Kasumi-1 (cell line): ENCODE measurements at regions not wholly inside any gene's neighbourhood (a gene's known extent, or its start where the extent isn't known, plus 50 kb on each side); places are given as distances from the start of the nearest gene placed in this dataset.
"Not testable (repeated sequence)": the region's sequence is repeated elsewhere in the genome, so short reads cannot be mapped to it uniquely, and the experiment has no call there.

ENCODE experiments used
- DNase-seq, 2 experiments: peaks; one replicate each; lab custom pipeline; 2025; lab: John Stamatoyannopoulos, UW

DNA sequence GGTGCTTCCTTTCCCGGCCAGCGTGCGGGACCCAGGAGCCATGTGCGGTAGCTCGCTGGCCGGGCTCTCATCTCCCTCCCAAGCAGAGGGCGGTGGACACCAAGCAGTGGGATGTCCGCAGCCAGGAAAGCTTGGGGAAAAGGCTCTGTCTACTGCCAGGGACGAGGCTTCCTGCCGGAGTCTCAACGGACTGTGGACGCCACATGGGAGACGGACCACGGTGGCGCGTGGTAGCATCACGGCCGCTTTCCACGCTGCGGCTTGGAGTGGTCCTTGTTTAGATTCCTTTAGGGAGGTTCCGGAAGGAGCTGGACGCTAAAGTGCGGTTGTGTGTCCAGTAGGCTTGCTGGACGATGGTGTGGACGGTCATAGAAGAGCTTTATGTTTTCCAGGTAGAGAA, 89.5 kb upstream of the MXRA5 start:
- not testable (repeated sequence) for DNase-seq

- no peak for DNase-seq
These were observed 88.6 kb upstream of the MXRA5 start for GRCh38 chrX:3435057-3435456.

DNA sequence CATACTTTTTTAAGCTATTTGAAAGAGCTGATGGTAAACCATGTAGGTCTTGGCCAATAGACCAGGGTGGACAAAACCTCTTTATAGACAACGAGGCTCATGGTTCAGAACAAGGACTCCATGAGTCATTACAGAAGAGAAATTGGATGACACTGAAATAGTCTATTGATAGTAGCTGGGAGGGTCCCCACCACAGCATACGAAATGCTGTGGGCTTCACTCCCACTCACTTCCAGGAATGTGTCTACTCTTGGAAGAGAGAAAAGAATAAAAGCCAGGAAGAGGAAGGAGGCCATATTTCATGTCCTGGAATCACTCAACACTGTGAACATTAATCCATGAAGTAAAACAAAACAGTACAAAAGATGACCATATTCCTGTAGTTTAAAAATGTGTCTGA, 82.3 kb upstream of the MXRA5 start:
- DNase-seq: no peak

DNA sequence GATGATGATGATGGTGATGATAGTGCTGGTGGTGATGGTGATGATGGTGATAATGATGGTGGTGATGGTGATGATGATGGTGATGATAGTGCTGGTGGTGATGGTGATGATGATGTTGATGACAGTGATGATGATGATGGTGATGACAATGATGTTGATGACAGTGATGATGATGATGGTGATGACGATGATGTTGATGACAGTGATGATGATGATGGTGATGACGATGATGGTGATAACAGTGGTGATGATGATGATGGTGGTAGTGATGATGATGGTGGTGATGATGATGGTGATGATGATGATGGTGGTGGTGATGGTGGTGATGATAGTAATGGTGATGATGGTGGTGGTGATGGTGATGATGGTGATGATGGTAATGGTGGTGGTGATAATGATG, 80.1 kb upstream of the MXRA5 start:
- no peak for DNase-seq

DNA sequence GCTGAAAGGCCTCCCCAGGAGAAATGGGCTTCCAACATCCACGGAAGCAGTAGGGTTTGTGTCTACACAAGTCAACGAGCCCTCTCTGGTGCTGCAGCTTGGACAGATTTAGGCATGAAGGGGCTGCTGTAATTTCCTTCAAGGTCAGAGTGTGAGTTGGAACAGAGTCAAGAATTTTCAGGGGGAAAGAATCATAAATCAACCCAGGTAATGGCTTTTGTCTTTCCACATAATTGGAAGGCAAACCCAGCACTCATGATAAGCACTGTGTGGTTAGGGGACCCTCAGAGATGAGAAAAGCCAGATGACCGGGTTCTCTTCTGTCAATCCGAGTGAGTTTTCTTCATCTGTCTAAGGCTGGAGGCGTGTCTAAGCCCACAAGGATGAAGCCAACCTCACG, 78.6 kb upstream of the MXRA5 start:
- DNase-seq: no peak

DNA sequence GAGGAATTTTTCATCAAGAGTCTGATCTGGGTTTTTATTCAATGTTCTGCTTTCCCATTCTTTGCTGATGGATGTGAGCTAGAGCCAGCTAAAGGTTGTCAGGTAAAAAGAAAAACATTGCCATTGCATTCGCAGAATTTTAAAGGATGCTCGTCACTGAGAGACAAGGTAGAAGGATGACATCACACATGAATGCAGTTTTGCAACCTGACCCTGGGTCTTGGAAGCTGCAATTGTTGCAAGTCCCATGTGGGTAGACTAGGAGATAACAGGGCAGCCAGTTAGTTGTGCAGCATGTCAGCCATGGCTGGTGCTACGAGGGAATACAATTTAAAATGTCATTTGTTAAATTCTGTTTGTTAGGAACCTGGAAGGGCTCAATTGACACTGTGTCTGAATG, 73.9 kb upstream of the MXRA5 start:
- no peak for DNase-seq

DNA sequence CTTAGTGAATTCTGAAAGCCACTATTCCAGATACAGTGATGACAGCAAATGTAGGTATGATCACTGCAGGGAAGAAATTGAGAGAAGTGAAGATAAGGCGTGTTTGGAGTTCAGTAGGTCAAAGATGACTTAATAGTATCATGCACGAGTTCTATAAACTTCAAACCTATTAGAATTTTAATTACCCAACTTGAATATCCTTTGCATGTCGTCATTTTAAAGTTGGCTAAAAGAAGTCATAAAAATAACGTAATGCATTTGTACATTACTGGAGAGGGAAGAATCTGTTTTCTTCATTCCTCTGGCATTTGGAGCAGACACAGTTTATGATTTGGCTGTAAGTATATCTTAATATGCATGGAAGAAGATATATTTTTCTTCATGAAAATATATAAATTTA, 68.6 kb upstream of the MXRA5 start:
- DNase-seq: no peak

GRCh38 chrX:3411626-3412025, 65.2 kb upstream of the MXRA5 start:
- DNase-seq: not testable (repeated sequence)

DNA sequence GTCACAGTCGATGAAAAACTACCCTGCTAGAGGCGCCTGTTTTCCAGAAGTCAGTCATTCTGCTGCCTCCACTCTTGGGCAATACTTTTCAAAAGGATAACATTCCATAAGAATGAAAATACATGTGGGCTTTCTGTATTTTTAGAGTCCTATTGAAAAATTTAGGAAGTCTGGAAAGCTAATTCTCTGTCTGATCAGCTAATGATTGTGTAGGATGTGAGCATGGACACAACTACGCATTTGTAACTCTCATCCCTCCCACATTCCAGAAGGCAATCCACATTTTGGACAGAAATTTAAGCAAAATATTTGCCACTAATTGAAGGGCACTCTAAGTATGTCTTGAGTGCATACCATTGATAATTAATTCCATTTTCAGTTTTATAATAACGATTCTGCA, 63.5 kb upstream of the MXRA5 start:
- not testable (repeated sequence) for DNase-seq

GRCh38 chrX:3407781-3408180, 61.3 kb upstream of the MXRA5 start:
- no peak for DNase-seq

- DNase-seq: no peak
These were observed 60.7 kb upstream of the MXRA5 start for GRCh38 chrX:3407121-3407520.

- no peak for DNase-seq
These were observed 57.3 kb upstream of the MXRA5 start for GRCh38 chrX:3403748-3404147.
